ENCODE measurements at regions not wholly inside any gene's neighbourhood (a gene's known extent, or its start where the extent isn't known, plus 50 kb on each side); places are given as distances from the start of the nearest gene placed in this dataset.

GRCh38 chr17:63379636-63380035 is 66.5 kb downstream of the CYB561 start:
- no peak for TF ChIP-seq CTCF (IDR thresholded peaks at IDR 0.05; ENCODE audit: borderline replicate concordance, extremely low read depth, insufficient read depth)
- no peaks in the 10 kb centered on the region for H3K9me3 ChIP-seq (ENCODE audit: control insufficient read depth in 2 of 3, insufficient read depth in 1 of 3, low read length in 3 of 3)
- no peaks in the 10 kb centered on the region for H3K4me1 ChIP-seq (ENCODE audit: control insufficient read depth in 2 of 3, insufficient read depth in 2 of 3, low read depth in 1 of 3, low read length in 3 of 3)
- H3K4me3 ChIP-seq (ENCODE audit: low read length in 3 of 3): no peak overlapping the region
- H3K36me3 ChIP-seq (ENCODE audit: control insufficient read depth in 2 of 3, insufficient read depth in 3 of 3, low read length in 3 of 3): peaks cover 0 to 2% (median 0%) of the 10 kb centered on the region in 3 donors
- no peak overlapping the region for H3K27ac ChIP-seq (ENCODE audit: low read depth in 2 of 2, low read length in 2 of 2)
- FAIRE-seq (no peak), DNase-seq (no peak)
- no peaks in the 10 kb centered on the region for H3K27me3 ChIP-seq (ENCODE audit: control insufficient read depth, insufficient read depth, low read length)
- intact Hi-C loops (cut with DNase I): no loop called here
- no peak overlapping the region for H3K9ac ChIP-seq (ENCODE audit: low read length in 3 of 3)

GRCh38 chr17:63381101-63381729 is 64.9 kb downstream of the CYB561 start:
- H3K27me3 ChIP-seq (ENCODE audit: control insufficient read depth, insufficient read depth, low read length): no peaks in the 10 kb centered on the region
- H3K4me3 ChIP-seq (ENCODE audit: low read length in 3 of 3): no peak overlapping the region
- no peak overlapping the region for H3K9ac ChIP-seq (ENCODE audit: low read length in 3 of 3)
- H3K9me3 ChIP-seq (ENCODE audit: control insufficient read depth in 2 of 3, insufficient read depth in 1 of 3, low read length in 3 of 3): no peaks in the 10 kb centered on the region
- intact Hi-C loops (cut with DNase I): no loop called here
- no peak for TF ChIP-seq CTCF (IDR thresholded peaks at IDR 0.05; ENCODE audit: borderline replicate concordance, extremely low read depth, insufficient read depth)
- FAIRE-seq (no peak), DNase-seq (peak in 1 of 5 donors; percentile 51)
- H3K4me1 ChIP-seq (ENCODE audit: control insufficient read depth in 2 of 3, insufficient read depth in 2 of 3, low read depth in 1 of 3, low read length in 3 of 3): no peaks in the 10 kb centered on the region
- no peak overlapping the region for H3K27ac ChIP-seq (ENCODE audit: low read depth in 2 of 2, low read length in 2 of 2)
- H3K36me3 ChIP-seq (ENCODE audit: control insufficient read depth in 2 of 3, insufficient read depth in 3 of 3, low read length in 3 of 3): peaks cover 0 to 2% (median 0%) of the 10 kb centered on the region in 3 donors

- Histone ChIP-seq H3K4me3 (ENCODE audit: low read length in 3 of 3) (no peak overlapping the region), H3K9me3 (ENCODE audit: control insufficient read depth in 2 of 3, insufficient read depth in 1 of 3, low read length in 3 of 3) (no peaks in the 10 kb centered on the region), H3K27ac (ENCODE audit: low read depth in 2 of 2, low read length in 2 of 2) (no peak overlapping the region), H3K4me1 (ENCODE audit: control insufficient read depth in 2 of 3, insufficient read depth in 2 of 3, low read depth in 1 of 3, low read length in 3 of 3) (no peaks in the 10 kb centered on the region), H3K27me3 (ENCODE audit: control insufficient read depth, insufficient read depth, low read length) (no peaks in the 10 kb centered on the region), H3K9ac (ENCODE audit: low read length in 3 of 3) (no peak overlapping the region), H3K36me3 (ENCODE audit: control insufficient read depth in 2 of 3, insufficient read depth in 3 of 3, low read length in 3 of 3) (peaks cover 0 to 2% (median 0%) of the 10 kb centered on the region in 3 donors)
- TF ChIP-seq CTCF (IDR thresholded peaks at IDR 0.05; ENCODE audit: borderline replicate concordance, extremely low read depth, insufficient read depth): no peak
- FAIRE-seq: no peak
- intact Hi-C loops (cut with DNase I): no loop called here
- DNase-seq: no peak
Measured at GRCh38 chr17:63382136-63382535, 64.0 kb downstream of the CYB561 start.

All from kidney (tissue), 13 donors.